Trophoblast cell (in vitro differentiated cells and primary cell): ENCODE measurements at regions not wholly inside any gene's neighbourhood (a gene's known extent, or its start where the extent isn't known, plus 50 kb on each side); places are given as distances from the start of the nearest gene placed in this dataset.

Source experiments
- DNase-seq, 2 donors: peaks; one replicate each; pipeline ENCODE4 v3.0.0-alpha.2; 2016
- H2AFZ ChIP-seq: 2 replicates; pipeline ENCODE4 v1.6.1; 2013; ENCODE audit warnings: low read length, moderate library complexity, mild to moderate bottlenecking; ENCODE audit not compliant: insufficient read depth, poor library complexity
- H2AK5ac ChIP-seq: 2 replicates; pipeline ENCODE4 v1.6.1; 2013; ENCODE audit warnings: mild to moderate bottlenecking, low read length
- H2BK120ac ChIP-seq: 2 replicates; pipeline ENCODE4 v1.6.1; 2013; ENCODE audit warnings: low read length, mild to moderate bottlenecking, moderate library complexity; ENCODE audit not compliant: insufficient read depth, poor library complexity
- H2BK12ac ChIP-seq: 2 replicates; pipeline ENCODE4 v1.6.1; 2013; ENCODE audit warnings: mild to moderate bottlenecking, low read length, moderate library complexity
- H2BK5ac ChIP-seq: 2 replicates; pipeline ENCODE4 v1.6.1; 2013; ENCODE audit warnings: low read length, low read depth, moderate library complexity, mild to moderate bottlenecking; ENCODE audit not compliant: poor library complexity
- H3K14ac ChIP-seq: 2 replicates; pipeline ENCODE4 v1.6.1; 2013; ENCODE audit warnings: mild to moderate bottlenecking, low read length
- H3K18ac ChIP-seq: 2 replicates; pipeline ENCODE4 v1.6.1; 2013; ENCODE audit warnings: mild to moderate bottlenecking, low read length
- H3K23ac ChIP-seq: 2 replicates; pipeline ENCODE4 v1.6.1; 2013; ENCODE audit warnings: low read length
- H3K27ac ChIP-seq: 2 replicates; pipeline ENCODE4 v1.5.1; 2013; ENCODE audit warnings: low read depth, mild to moderate bottlenecking, inconsistent platforms, low read length, moderate library complexity
- H3K27me3 ChIP-seq: 2 replicates; pipeline ENCODE4 v1.6.1; 2013; ENCODE audit warnings: inconsistent platforms, mild to moderate bottlenecking, low read length, moderate library complexity; ENCODE audit not compliant: insufficient read depth
- H3K36me3 ChIP-seq, 2 experiments: 1 replicate in 1 of 2; 2 replicates in 1 of 2; pipeline ENCODE4 v1.6.1; 2013; ENCODE audit warnings: low read length in 2 of 2, mild to moderate bottlenecking in 2 of 2, moderate library complexity in 1 of 2; ENCODE audit not compliant: insufficient read depth in 2 of 2, control insufficient read depth in 1 of 2
- H3K4ac ChIP-seq: 2 replicates; pipeline ENCODE4 v1.6.1; 2013; ENCODE audit warnings: low read depth, mild to moderate bottlenecking, low read length, moderate library complexity
- H3K4me1 ChIP-seq, 2 experiments: 1 replicate in 1 of 2; 2 replicates in 1 of 2; pipeline ENCODE4 v1.6.1; 2013; ENCODE audit warnings: low read length in 2 of 2, mild to moderate bottlenecking in 2 of 2, moderate library complexity in 1 of 2; ENCODE audit not compliant: insufficient read depth in 2 of 2, control insufficient read depth in 1 of 2
- H3K4me2 ChIP-seq: 2 replicates; pipeline ENCODE4 v1.6.1; 2013; ENCODE audit warnings: inconsistent platforms, mild to moderate bottlenecking, low read length, moderate library complexity
- H3K4me3 ChIP-seq: 2 replicates; pipeline ENCODE4 v1.5.1; 2013; ENCODE audit warnings: mild to moderate bottlenecking, low read depth, low read length, inconsistent platforms
- H3K79me1 ChIP-seq: one replicate; pipeline ENCODE4 v1.6.1; 2013; ENCODE audit warnings: low read length
- H3K79me2 ChIP-seq: 2 replicates; pipeline ENCODE4 v1.6.1; 2013; ENCODE audit warnings: low read length, mild to moderate bottlenecking; ENCODE audit not compliant: control insufficient read depth, insufficient read depth, poor library complexity
- H3K9ac ChIP-seq: 2 replicates; pipeline ENCODE4 v1.6.1; 2013; ENCODE audit warnings: mild to moderate bottlenecking, low read length
- H3K9me3 ChIP-seq: 2 replicates; pipeline ENCODE4 v1.6.1; 2013; ENCODE audit warnings: low read depth, mild to moderate bottlenecking, control low read depth, inconsistent platforms, low read length; ENCODE audit not compliant: insufficient read depth
- H4K12ac ChIP-seq: 2 replicates; pipeline ENCODE4 v1.6.1; 2013; ENCODE audit warnings: low read depth, mild to moderate bottlenecking, low read length, moderate library complexity
- H4K8ac ChIP-seq: 2 replicates; pipeline ENCODE4 v1.6.1; 2013; ENCODE audit warnings: low read depth, mild to moderate bottlenecking, low read length, moderate library complexity
- H4K91ac ChIP-seq: one replicate; pipeline ENCODE4 v1.6.1; 2013; ENCODE audit warnings: low read depth, mild to moderate bottlenecking, low read length, moderate library complexity
- WGBS: extraction: QIAGEN DNeasy Blood & Tissue Kit; methylation state at CpG from one replicate; pipeline ENCODE4 v1.1.7; 2013; ENCODE audit warnings: missing lambda C conversion rate; ENCODE audit not compliant: insufficient read length, insufficient coverage; ENCODE audit errors: extremely low coverage; 5-methylcytosine and 5-hydroxymethylcytosine counted together

GRCh38 chr10:3606309-3606708 is 178.7 kb downstream of the KLF6 start:
- WGBS: no CpG with 5 or more reads among the region's 1 CpG
- Histone ChIP-seq H4K8ac (no peak overlapping the region), H4K12ac (no peak overlapping the region), H3K27me3 (no peaks in the 10 kb centered on the region), H3K4me1 (no peaks in the 10 kb centered on the region), H3K9me3 (no peaks in the 10 kb centered on the region), H3K27ac (no peak overlapping the region), H2AFZ (no peak overlapping the region), H3K4me3 (no peak overlapping the region), H2BK5ac (no peak overlapping the region), H3K9ac (no peak overlapping the region), H3K4me2 (no peak overlapping the region), H3K4ac (no peak overlapping the region), H3K79me2 (no peaks in the 10 kb centered on the region), H4K91ac (no peak overlapping the region), H3K79me1 (no peaks in the 10 kb centered on the region), H3K14ac (no peak overlapping the region), H2BK12ac (no peak overlapping the region), H2BK120ac (no peak overlapping the region), H3K23ac (no peak overlapping the region), H2AK5ac (no peak overlapping the region), H3K36me3 (peaks cover 0 to 2% of the 10 kb centered on the region in 2 experiments), H3K18ac (no peak overlapping the region)
- no peak for DNase-seq

GRCh38 chr10:3605882-3606281 is 179.1 kb downstream of the KLF6 start:
- H4K12ac ChIP-seq: no peak overlapping the region
- no CpG with 5 or more reads among the region's 2 CpGs for WGBS

GRCh38 chr10:3595736-3596135 is 189.3 kb downstream of the KLF6 start:
- H2AK5ac ChIP-seq: no peak overlapping the region
- no peak overlapping the region for H3K27ac ChIP-seq
- no CpG with 5 or more reads among the region's 9 CpGs for WGBS
- no peaks in the 10 kb centered on the region for H3K36me3 ChIP-seq
- H3K27me3 ChIP-seq: no peaks in the 10 kb centered on the region
- H3K79me1 ChIP-seq: no peaks in the 10 kb centered on the region
- no peak overlapping the region for H3K23ac ChIP-seq
- no peaks in the 10 kb centered on the region for H3K4me1 ChIP-seq
- H3K14ac ChIP-seq: no peak overlapping the region
- H2BK120ac ChIP-seq: no peak overlapping the region
- H3K4me2 ChIP-seq: no peak overlapping the region
- H3K79me2 ChIP-seq: no peaks in the 10 kb centered on the region
- H2AFZ ChIP-seq: no peak overlapping the region
- no peak overlapping the region for H2BK5ac ChIP-seq
- H3K18ac ChIP-seq: no peak overlapping the region
- H3K9me3 ChIP-seq: no peaks in the 10 kb centered on the region
- DNase-seq: no peak
- no peak overlapping the region for H4K8ac ChIP-seq
- no peak overlapping the region for H3K9ac ChIP-seq
- H3K4ac ChIP-seq: no peak overlapping the region
- H4K12ac ChIP-seq: no peak overlapping the region
- H4K91ac ChIP-seq: no peak overlapping the region
- H3K4me3 ChIP-seq: no peak overlapping the region
- no peak overlapping the region for H2BK12ac ChIP-seq

More at GRCh38 chr10:3605882-3606281, 179.1 kb downstream of the KLF6 start:
- Histone ChIP-seq H3K14ac (no peak overlapping the region), H4K91ac (no peak overlapping the region), H3K4ac (no peak overlapping the region), H2AFZ (no peak overlapping the region), H3K18ac (no peak overlapping the region), H3K9me3 (no peaks in the 10 kb centered on the region), H3K9ac (no peak overlapping the region), H3K4me2 (no peak overlapping the region), H2BK120ac (no peak overlapping the region), H3K27me3 (no peaks in the 10 kb centered on the region), H3K36me3 (peaks cover 0 to 2% of the 10 kb centered on the region in 2 experiments), H3K4me3 (no peak overlapping the region), H3K79me2 (no peaks in the 10 kb centered on the region), H4K8ac (no peak overlapping the region), H2BK12ac (no peak overlapping the region), H2BK5ac (no peak overlapping the region), H3K23ac (no peak overlapping the region), H2AK5ac (no peak overlapping the region), H3K79me1 (no peaks in the 10 kb centered on the region), H3K27ac (no peak overlapping the region), H3K4me1 (no peaks in the 10 kb centered on the region)
- no peak for DNase-seq

- H3K79me1 ChIP-seq: no peaks in the 10 kb centered on the region
- H3K4me3 ChIP-seq: no peak overlapping the region
- no peak overlapping the region for H2BK120ac ChIP-seq
- H4K12ac ChIP-seq: no peak overlapping the region
- no peak overlapping the region for H3K9ac ChIP-seq
- no peak overlapping the region for H3K14ac ChIP-seq
- no peak overlapping the region for H3K18ac ChIP-seq
- H4K8ac ChIP-seq: no peak overlapping the region
- no peaks in the 10 kb centered on the region for H3K27me3 ChIP-seq
- no CpG with 5 or more reads among the region's 6 CpGs for WGBS
- H3K36me3 ChIP-seq: no peaks in the 10 kb centered on the region
- H3K27ac ChIP-seq: no peak overlapping the region
- no peak overlapping the region for H2AK5ac ChIP-seq
- no peak for DNase-seq
- H3K4me2 ChIP-seq: no peak overlapping the region
- H3K4ac ChIP-seq: no peak overlapping the region
- no peak overlapping the region for H4K91ac ChIP-seq
- no peak overlapping the region for H2BK12ac ChIP-seq
- no peaks in the 10 kb centered on the region for H3K9me3 ChIP-seq
- H2BK5ac ChIP-seq: no peak overlapping the region
- no peaks in the 10 kb centered on the region for H3K4me1 ChIP-seq
- peak overlapping the region; percentile 38 for H3K23ac ChIP-seq
- no peaks in the 10 kb centered on the region for H3K79me2 ChIP-seq
- H2AFZ ChIP-seq: no peak overlapping the region
These were observed 191.4 kb downstream of the KLF6 start for GRCh38 chr10:3593611-3594010.
